GM18505 (cell line): ENCODE measurements at regions not wholly inside any gene's neighbourhood (a gene's known extent, or its start where the extent isn't known, plus 50 kb on each side); places are given as distances from the start of the nearest gene placed in this dataset.

Experiments used
- ATAC-seq: cut with Tn5 transposase; IDR thresholded peaks from one replicate; pipeline ENCODE4 v1.9.1; 2021; ENCODE audit not compliant: unreplicated experiment
- POLR2A ChIP-seq: IDR thresholded peaks from 4 replicates; pipeline ENCODE4 v1.6.1; 2011; ENCODE audit warnings: borderline replicate concordance; ENCODE audit not compliant: insufficient read depth, insufficient read length; ENCODE audit errors: extremely low read depth

GRCh38 chr1:229941160-229941559 is 125.9 kb upstream of the GALNT2 start:
- ATAC-seq, result no peak
- TF ChIP-seq POLR2A, result no peak

- ATAC-seq, result no peak
- TF ChIP-seq POLR2A, result no peak
Measured at GRCh38 chr1:229941831-229942230, 125.2 kb upstream of the GALNT2 start.

- ATAC-seq, result no peak
- TF ChIP-seq POLR2A, result no peak
Measured at GRCh38 chr1:229942501-229942900, 124.5 kb upstream of the GALNT2 start.

- TF ChIP-seq POLR2A, result no peak
- no peak for ATAC-seq
Measured at GRCh38 chr1:229943148-229943714, 123.8 kb upstream of the GALNT2 start.

GRCh38 chr1:229943988-229944743 is 122.9 kb upstream of the GALNT2 start:
- TF ChIP-seq POLR2A, result no peak
- ATAC-seq, result no peak

- ATAC-seq, result no peak
- no peak for TF ChIP-seq POLR2A
Measured at GRCh38 chr1:229945795-229946194, 121.2 kb upstream of the GALNT2 start.

GRCh38 chr1:229947968-229948367 is 119.1 kb upstream of the GALNT2 start:
- TF ChIP-seq POLR2A, result no peak
- ATAC-seq, result no peak

- no peak for ATAC-seq
- no peak for TF ChIP-seq POLR2A
Measured at GRCh38 chr1:229948438-229948837, 118.6 kb upstream of the GALNT2 start.

- no peak for ATAC-seq
- TF ChIP-seq POLR2A, result no peak
Measured at GRCh38 chr1:229949500-229949899, 117.5 kb upstream of the GALNT2 start.

- no peak for TF ChIP-seq POLR2A
Measured at GRCh38 chr1:229950020-229950419, 117.0 kb upstream of the GALNT2 start.

GRCh38 chr1:229950908-229951307 is 116.1 kb upstream of the GALNT2 start:
- ATAC-seq, result no peak
- no peak for TF ChIP-seq POLR2A

More at GRCh38 chr1:229950020-229950419, 117.0 kb upstream of the GALNT2 start:
- no peak for ATAC-seq

- no peak for TF ChIP-seq POLR2A
- no peak for ATAC-seq
Measured at GRCh38 chr1:229951856-229952534, 115.0 kb upstream of the GALNT2 start.

GRCh38 chr1:229952670-229953520 is 114.1 kb upstream of the GALNT2 start:
- ATAC-seq, result no peak
- no peak for TF ChIP-seq POLR2A
